ENCODE measurements at regions not wholly inside any gene's neighbourhood (a gene's known extent, or its start where the extent isn't known, plus 50 kb on each side); places are given as distances from the start of the nearest gene placed in this dataset.
"Not testable (repeated sequence)": the region's sequence is repeated elsewhere in the genome, so short reads cannot be mapped to it uniquely, and the experiment has no call there.

DNA sequence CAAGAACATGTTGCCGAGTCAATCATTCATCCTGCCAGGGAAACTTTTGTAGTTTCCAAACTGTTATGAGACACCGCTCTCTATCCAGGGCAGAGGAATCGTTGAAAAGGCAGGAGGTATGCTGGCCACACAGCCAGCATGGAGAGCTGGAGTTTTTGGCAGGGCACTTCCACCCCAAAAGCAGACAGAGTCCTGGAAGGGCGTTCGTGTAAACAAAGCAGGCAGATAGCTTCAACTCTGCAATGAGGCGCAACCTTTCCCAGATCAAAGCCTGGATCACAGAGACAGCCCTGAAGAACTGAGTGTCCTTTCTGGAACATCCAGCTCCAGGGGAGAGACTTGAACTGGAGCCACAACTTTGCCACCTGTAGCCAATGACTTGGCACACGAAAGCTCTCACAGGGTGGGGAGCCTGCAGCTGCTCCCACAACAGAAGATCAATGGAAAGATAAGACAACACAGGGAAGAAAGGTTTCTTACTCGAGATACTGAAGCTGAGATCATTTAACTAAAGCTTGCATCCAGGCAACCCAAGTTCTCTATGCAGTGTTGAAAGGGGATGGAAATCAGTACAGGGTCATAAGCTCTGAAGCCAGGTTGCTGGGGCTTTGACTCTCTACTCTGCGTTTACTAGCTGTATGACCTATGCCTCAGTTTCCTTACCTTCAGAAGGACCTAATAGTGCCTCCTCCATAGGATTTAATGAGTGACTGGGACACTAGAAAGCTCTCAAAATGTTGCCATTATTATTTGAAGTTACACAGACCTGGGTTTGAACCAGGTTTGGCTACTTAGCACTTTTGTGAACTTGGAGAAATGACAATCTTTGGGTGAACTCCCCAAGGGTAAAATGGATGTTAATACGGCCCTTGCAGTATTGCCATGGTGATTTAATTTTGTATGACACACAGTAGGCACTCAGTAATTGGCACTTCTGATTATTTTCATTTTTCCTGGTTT lies 434.8 kb upstream of the NPVF start:
- peak in 2 of 3 donors; percentile 59 to 75 for DNase-seq

DNA sequence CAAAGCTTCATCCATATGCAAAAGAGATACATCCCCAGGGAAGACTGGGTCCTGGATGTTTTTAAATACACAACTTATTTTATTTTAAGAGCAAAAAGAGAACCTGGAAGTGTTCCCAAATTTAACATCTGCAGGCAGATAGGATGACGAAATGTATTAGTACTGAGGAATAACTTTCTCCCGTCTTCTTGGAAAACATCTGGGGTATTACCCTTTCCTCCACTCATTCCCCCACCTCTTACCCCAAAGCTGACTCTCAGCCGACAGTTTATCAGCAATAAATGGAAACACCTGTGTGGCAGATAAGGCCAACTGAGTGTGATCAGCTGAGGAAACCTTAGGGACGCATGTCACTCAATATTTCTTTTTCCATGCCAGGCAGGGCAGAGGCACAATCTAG lies 435.6 kb upstream of the NPVF start:
- DNase-seq: peak; percentile 77 to 93 (median 86)

GRCh38 chr7:25664593-25664992 lies 436.3 kb upstream of the NPVF start:
- DNase-seq: no peak

GRCh38 chr7:25665374-25665773 lies 437.1 kb upstream of the NPVF start:
- peak in 2 of 3 donors; percentile 44 to 75 for DNase-seq

DNA sequence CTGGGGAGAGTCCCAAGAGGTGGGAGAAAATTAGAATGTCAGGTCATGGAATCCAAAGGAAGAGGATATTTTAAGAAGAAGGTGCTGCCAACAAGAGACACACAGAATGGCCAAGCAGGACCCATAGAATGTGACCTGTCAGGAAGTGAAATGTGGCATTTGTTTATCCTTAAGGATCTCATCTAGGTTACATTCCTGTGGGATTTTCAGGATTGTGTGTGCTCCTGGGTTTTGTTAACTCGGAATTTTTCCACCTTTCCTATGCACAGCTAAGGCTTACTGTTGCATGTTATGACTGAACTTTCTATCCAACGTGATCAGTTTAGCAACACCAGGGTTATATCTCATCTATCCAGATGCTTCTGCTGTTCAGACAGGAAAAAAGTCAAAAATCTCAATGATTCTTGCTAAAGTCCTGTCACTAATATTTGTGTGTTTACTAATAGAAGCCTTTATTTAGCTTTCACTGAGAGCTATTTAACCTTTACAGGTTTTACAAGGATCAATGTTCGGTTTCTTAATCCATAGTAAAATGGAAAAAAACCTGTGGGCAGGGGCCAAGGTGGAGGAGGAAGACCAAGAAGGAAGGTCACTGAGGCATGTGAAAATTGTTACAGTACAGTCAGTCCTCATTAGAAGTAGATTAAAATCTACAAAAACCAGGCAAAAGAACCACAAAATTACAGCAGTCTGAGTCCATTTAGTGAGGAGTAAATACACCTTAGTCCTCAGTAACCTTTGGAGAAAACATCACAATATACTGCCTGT lies 437.8 kb upstream of the NPVF start:
- no peak for DNase-seq

GRCh38 chr7:25666671-25667060 lies 438.4 kb upstream of the NPVF start:
- DNase-seq: no peak

DNA sequence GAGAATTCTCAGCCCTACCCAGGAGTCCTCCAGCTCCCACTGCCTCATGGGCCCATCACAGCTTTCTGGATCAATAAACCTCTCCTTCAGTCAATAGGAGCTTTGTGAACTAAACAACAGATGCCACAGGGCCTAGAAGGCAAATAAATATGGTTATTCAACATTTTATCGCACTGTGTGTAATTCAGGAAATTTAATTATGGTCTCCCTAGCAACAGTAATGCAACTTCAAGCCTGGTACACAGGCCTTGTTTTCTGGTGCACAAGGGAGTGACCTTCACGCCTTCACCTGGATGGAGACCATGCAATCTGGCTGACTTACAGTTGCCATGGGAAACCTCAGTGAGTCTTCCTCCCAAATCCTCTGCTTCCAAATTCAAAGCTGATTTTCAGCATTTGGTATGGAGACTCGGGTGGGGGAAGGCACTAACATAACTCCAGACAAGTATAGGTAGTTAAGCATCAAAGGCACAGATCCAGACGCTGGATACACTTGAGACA lies 441.0 kb upstream of the NPVF start:
- peak in 1 of 3 donors; percentile 37 for DNase-seq

DNA sequence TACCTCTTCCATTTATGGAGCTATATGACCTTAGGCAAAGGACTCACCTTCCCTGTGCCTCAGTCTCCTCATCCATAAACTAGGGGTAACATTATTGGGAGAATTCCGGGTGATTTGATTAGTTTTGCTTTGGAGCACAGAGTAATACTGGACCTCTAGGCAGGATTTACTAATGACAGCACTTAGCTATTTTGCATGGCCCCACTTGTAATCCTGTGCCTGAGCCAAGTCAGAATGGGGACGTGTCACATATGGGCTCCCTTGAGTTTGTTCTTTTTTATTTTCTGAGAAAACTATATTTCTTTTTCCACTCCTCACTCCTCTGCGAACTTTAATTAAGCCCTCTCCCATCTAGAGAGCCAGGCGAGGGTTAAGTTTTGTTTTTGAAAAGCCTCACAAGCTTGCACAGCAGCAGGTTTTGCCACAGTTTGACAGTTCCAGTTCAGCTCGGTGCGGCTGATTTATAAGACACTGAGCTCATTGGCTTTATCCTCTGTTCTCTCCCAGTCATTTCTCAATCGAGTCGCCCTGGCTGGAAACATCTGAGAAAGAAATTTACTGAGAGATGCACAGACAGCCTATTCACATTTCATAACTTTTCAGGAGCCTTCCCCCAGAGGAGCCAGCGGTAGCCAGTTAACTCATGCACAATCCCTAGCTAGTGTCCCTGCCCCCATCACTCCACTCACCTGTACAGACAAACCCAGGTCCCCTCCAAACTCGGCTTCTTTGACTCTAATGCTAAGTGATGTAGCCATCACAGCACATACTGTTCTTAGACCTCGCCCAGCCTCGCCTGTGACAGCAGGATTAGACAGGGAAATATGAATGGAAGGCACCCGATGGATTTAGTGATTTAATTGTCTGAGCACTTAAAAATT lies 441.9 kb upstream of the NPVF start:
- DNase-seq: peak; percentile 42 to 84 (median 71)

DNA sequence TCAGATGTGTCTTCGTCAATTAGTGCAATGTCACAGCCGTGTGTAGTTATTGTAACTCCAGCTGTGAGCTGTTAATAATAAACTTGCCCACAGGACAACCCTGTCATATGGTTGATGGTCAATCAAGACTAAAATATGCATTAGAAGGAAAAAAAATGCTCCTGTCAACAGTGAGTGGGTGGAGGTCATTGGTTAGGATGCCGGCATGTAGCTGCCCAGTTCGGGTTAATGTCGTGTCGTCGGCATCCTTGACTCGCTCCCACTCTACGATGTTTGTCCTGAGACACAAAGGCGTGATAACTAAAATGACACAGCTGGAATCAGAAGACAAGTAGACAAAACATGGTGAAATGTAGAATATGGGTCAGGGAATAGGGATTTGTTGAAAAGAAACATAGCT lies 442.8 kb upstream of the NPVF start:
- peak in 1 of 3 donors; percentile 29 for DNase-seq

DNA sequence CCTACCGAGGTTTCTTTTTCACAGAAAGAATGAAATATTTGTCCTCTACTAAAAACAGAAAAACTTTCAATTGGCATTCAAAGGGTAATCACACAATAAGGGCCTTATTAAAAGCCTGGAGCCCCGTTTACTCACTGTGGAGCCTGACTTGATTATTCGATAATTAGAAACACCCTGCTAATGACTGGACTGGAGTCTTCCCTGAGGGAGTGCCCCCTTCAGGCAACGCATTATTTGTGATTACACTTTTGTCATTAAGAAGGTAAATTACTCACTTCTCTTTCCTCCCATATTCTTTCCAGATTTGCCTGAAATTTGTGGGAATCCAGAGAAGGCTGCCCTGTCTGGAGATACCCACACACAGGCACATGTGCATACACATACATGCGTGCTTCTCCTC lies 444.2 kb upstream of the NPVF start:
- DNase-seq: no peak

GRCh38 chr7:25675789-25676474 lies 447.6 kb upstream of the NPVF start:
- DNase-seq: no peak

DNA sequence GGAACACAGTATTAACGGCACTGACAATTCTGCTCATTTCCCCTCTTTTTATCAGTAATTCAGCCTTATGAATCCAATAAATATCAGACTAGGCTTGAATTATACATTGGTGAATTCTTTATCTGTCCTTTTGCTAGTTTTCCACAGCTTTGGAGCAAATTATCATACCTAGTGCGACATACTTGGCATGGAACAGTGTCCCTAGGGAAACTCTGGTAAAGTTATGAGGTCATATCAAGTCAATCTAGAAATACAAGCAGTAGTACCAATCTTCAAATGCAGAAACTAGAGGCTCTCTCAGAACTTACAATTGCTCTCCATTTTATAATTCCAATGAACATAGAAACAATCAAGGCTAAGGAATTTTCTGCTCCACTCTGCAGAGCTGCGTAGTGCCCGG lies 449.3 kb upstream of the NPVF start:
- DNase-seq: no peak

DNA sequence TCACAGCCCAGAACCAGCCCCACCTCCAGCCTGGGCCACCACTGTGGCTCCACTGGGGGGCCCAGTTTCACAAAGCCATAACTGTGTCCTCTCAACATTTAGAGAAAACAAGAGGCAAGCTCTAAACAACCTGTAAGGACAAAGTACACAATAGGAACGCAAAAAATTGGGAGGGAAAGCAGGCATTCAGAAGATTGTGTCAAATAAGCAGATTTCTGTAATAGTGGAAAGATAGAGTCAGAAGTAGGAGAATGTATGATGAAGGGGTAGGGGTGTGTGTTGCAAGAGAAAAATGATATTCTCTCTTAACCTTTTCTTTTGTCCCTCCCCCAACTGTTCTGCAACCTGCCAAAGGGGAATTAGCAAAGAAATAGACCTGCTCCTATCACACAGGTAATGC lies 449.9 kb upstream of the NPVF start:
- DNase-seq: no peak

GRCh38 chr7:25680636-25681035 lies 452.4 kb upstream of the NPVF start:
- no peak for DNase-seq

GRCh38 chr7:25684360-25684759 lies 456.1 kb upstream of the NPVF start:
- no peak for DNase-seq

DNA sequence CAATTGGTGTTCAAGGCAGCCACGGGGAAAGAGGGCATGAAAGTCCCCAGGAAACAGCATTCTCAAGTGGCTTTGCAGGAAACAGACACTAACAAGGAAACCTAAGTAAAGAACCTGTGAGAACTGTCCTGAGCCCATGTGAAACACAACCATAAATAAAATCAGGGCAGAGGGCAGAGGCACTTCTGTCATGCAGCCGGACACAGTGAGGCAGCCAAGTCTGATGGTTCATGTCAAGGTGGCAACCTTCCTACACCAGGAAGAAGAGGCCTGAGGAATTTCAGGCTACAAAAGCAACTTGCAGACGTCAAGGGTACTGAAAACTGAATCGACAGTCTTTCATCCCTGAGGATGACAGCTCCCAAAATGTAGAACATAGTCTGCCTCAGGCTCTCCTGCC lies 458.2 kb upstream of the NPVF start:
- DNase-seq: no peak

DNA sequence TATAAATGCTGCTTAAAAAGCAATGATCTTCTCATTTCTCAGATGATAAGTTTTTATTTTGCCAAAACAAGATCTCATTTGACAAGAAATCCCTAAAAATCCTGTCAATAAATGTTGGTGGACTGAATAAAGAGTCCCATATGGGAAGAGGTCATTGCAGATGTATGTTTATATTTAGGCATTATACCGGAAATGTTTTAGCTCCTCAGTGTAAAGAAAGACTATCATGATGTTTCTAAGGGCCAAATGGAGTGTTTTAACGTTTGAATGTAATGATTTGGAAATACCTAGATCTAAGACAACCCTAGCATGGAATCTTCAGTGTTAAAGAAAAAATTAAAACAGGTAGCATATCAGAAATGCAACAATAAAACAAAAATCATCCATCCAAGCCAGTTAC lies 457.8 kb upstream of the NFE2L3 start:
- DNase-seq: peak in 1 of 3 donors; percentile 63

GRCh38 chr7:25694699-25695098 lies 457.3 kb upstream of the NFE2L3 start:
- peak; percentile 47 to 87 (median 69) for DNase-seq

DNA sequence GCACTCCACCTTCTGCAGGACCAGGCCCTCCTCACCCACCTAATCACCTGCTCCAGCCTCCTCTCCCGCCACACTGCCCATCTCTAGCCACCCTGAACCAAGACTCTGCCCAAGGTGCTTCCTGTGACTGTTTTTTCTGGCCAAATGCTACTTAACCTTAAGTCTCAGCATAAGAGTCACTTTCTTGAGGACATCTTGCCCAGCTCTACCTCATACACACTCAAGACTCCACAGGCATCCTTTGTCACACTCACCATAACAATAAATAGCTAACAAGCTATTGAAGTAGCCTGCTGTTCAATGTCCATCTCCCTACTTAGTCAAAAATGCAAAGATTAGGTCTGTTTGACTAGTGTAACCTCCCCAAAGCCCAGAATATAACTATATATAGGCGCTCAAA lies 455.4 kb upstream of the NFE2L3 start:
- no peak for DNase-seq

DNA sequence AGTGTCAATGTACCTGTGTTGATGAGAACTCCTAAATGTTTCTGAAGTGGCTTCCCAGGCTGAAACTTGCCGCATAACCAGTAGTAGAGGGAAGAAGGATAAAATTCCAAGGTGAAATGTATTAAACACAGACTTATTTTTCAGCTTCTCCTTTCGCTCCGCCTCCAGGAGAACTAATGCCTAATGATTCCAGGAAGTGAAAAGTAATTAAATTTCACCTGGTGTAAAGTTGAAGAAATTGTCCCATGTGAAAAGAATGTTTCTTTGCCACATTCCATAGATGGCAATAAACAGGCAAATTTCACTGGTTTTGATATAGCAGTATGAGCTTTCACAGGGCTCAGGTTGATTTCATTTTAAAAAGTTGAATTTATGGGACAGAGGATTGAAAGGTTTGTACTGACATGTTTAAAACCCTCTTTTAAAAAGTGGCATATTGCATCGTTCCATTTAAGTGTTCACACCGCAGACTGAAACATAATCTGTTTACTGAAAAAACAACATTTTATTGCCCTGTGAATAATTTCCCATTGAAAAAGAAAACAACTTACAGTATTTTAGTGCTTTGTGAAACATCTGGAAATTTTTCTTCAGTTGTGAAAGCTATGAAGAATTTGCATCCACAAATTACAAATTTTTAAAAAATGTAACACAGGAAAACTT lies 453.4 kb upstream of the NFE2L3 start:
- DNase-seq: no peak

- DNase-seq: not testable (repeated sequence)
These were observed 451.9 kb upstream of the NFE2L3 start for GRCh38 chr7:25700141-25700540.

All from muscle of back (tissue), 3 donors.